GM12878 (cell line): ENCODE measurements at regions not wholly inside any gene's neighbourhood (a gene's known extent, or its start where the extent isn't known, plus 50 kb on each side); places are given as distances from the start of the nearest gene placed in this dataset.

Source experiments
- ATAC-seq: fragments of 200-7000 bp; cut with Tn5 transposase; 3 replicates; pipeline ENCODE4 v1.9.1; 2020; ENCODE audit warnings: mild to moderate bottlenecking, moderate library complexity
- BruUV-seq: library from RNA; stranded (reverse); fragments of 400-500 nt; replicated peaks from 2 replicates; lab custom pipeline; 2021; lab: Mats Ljungman, UMichigan
- CTCF ChIA-PET: fragments of 300-600 bp; sonication (Branson Sonifier 250); formaldehyde crosslinking; extraction: SDS; loops from one replicate; lab custom pipeline; 2021; ENCODE audit warnings: inconsistent platforms; lab: Yijun Ruan, JAX
- POLR2A ChIA-PET: fragments of 350-600 bp; formaldehyde crosslinking; extraction: SDS; loops from one replicate; lab custom pipeline; 2021; ENCODE audit warnings: inconsistent platforms; lab: Charles Lee
- RAD21 ChIA-PET: fragments of 300-600 bp; sonication (Branson Sonifier 250); formaldehyde crosslinking; loops from one replicate; lab custom pipeline; 2023; ENCODE audit warnings: antibody characterized with exemption; ENCODE audit not compliant: unreplicated experiment; lab: Charles Lee
- SMC1A ChIA-PET: fragments of 300-600 bp; sonication (Branson Sonifier 250); formaldehyde crosslinking; loops from one replicate; lab custom pipeline; 2023; ENCODE audit not compliant: unreplicated experiment, uncharacterized antibody; lab: Charles Lee
- DNase-seq: peaks from one replicate; pipeline ENCODE4 v3.0.0-alpha.2; 2011; ENCODE audit warnings: low read depth, low spot score
- FAIRE-seq: peaks from 3 replicates; lab custom pipeline; 2011; peaks lifted over from hg19 to GRCh38; lab: Jason Lieb, UNC
- H2AFZ ChIP-seq: 2 replicates; pipeline ENCODE4 v1.6.0; 2011; ENCODE audit warnings: low read depth, low read length, control low read depth; ENCODE audit not compliant: control insufficient read depth
- H3K27ac ChIP-seq: 2 replicates; pipeline ENCODE4 v1.5.1; 2011; ENCODE audit warnings: control low read depth; ENCODE audit not compliant: control insufficient read depth, insufficient read depth
- H3K27me3 ChIP-seq, 2 experiments: replicated peaks in 1 of 2; 2 replicates each; pipeline versions ENCODE4 v1.6.0 to v1.6.1; 2011; ENCODE audit warnings: low read length in 1 of 2; ENCODE audit not compliant: control insufficient read depth in 2 of 2, insufficient read depth in 2 of 2
- H3K36me3 ChIP-seq, 2 experiments: 2 replicates each; pipeline ENCODE4 v1.5.1; 2011; ENCODE audit warnings: low read length in 1 of 2; ENCODE audit not compliant: control insufficient read depth in 2 of 2, insufficient read depth in 2 of 2
- H3K4me1 ChIP-seq: 2 replicates; pipeline ENCODE4 v1.6.1; 2011; ENCODE audit warnings: mild to moderate bottlenecking, low read length, moderate library complexity, mixed read lengths; ENCODE audit not compliant: control insufficient read depth, insufficient read depth
- H3K4me2 ChIP-seq: 2 replicates; pipeline ENCODE4 v1.6.0; 2011; ENCODE audit warnings: control low read depth; ENCODE audit not compliant: control insufficient read depth, insufficient read depth
- H3K4me3 ChIP-seq: fragments of 200-600 bp; sonication (generic); 2 replicates; pipeline ENCODE4 v1.5.1; 2016
- H3K79me2 ChIP-seq: 2 replicates; pipeline ENCODE4 v1.6.0; 2011; ENCODE audit warnings: low read length; ENCODE audit not compliant: control insufficient read depth, insufficient read depth
- H3K9ac ChIP-seq: 2 replicates; pipeline ENCODE4 v1.8.0; 2011; ENCODE audit warnings: low read length, control low read depth, mixed read lengths; ENCODE audit not compliant: control insufficient read depth, insufficient read depth
- H3K9me3 ChIP-seq: replicated peaks from 3 replicates; pipeline ENCODE4 v1.5.1; 2011; ENCODE audit warnings: mild to moderate bottlenecking, low read length; ENCODE audit not compliant: control insufficient read depth, insufficient read depth
- H4K20me1 ChIP-seq: 2 replicates; pipeline ENCODE4 v1.6.0; 2011; ENCODE audit not compliant: control insufficient read depth, insufficient read depth
- CHD1 ChIP-seq: IDR thresholded peaks from 2 replicates; pipeline ENCODE4 v1.6.1; 2012; ENCODE audit warnings: low read depth, low read length, improper control_type of control experiment
- NFYA ChIP-seq: IDR thresholded peaks from 2 replicates; pipeline ENCODE4 v1.6.1; 2011; ENCODE audit warnings: low read depth, mild to moderate bottlenecking, low read length, improper control_type of control experiment, borderline replicate concordance
- NR2C2 ChIP-seq: IDR thresholded peaks from 2 replicates; pipeline ENCODE4 v1.6.1; 2011; ENCODE audit warnings: borderline replicate concordance, low read depth; ENCODE audit not compliant: control insufficient read depth, insufficient read length
- NR2F1 ChIP-seq: fragments of 450-650 bp; conservative IDR thresholded peaks from 2 replicates; pipeline ENCODE4 v1.6.1; 2017; ENCODE audit warnings: mild to moderate bottlenecking
- STAT3 ChIP-seq: IDR thresholded peaks from 2 replicates; pipeline ENCODE4 v1.6.1; 2011; ENCODE audit warnings: low read depth, low read length, improper control_type of control experiment
- YBX1 ChIP-seq: fragments of 450-650 bp; IDR thresholded peaks from 2 replicates; pipeline ENCODE4 v1.6.1; 2016; ENCODE audit warnings: antibody characterized with exemption
- ZSCAN29 ChIP-seq: fragments of 450-650 bp; IDR thresholded peaks from 2 replicates; pipeline ENCODE4 v1.6.1; 2017; ENCODE audit warnings: mild to moderate bottlenecking, moderate library complexity
- WGBS: methylation state at CpG from one replicate; pipeline ENCODE4 v1.1.6; 2016; ENCODE audit warnings: low lambda C conversion rate; ENCODE audit not compliant: insufficient replicate concordance, insufficient coverage; ENCODE audit errors: missing lambda C conversion rate; 5-methylcytosine and 5-hydroxymethylcytosine counted together
- in situ Hi-C: fragments of 300-500 bp; cut with MboI; formaldehyde crosslinking; loops from 9 replicates; pipeline ENCODE4 v1.14.3; 2018; ENCODE audit warnings: mixed read lengths
- intact Hi-C: fragments of 100-400 bp; cut with micrococcal nuclease; formaldehyde crosslinking; loops from one replicate; pipeline ENCODE4 v1.14.2; 2022; ENCODE audit not compliant: unreplicated experiment
- TF ChIP-seq, protein P1 (sequence below): fragments of 450-650 bp; formaldehyde crosslinking; IDR thresholded peaks from 2 replicates; pipeline ENCODE4 v1.4.0; 2022; ENCODE audit warnings: mild to moderate bottlenecking, moderate library complexity
- TF ChIP-seq, protein P2 (sequence below), 3 experiments: IDR thresholded peaks in 2 of 3; conservative IDR thresholded peaks in 1 of 3; 2 replicates each; pipeline ENCODE4 v1.5.1; 2011; ENCODE audit warnings: low read depth in 3 of 3, low read length in 3 of 3, mild to moderate bottlenecking in 3 of 3, control low read depth in 2 of 3, moderate library complexity in 2 of 3, inconsistent platforms in 1 of 3, mixed read lengths in 1 of 3; ENCODE audit not compliant: control insufficient read depth in 2 of 3, insufficient read depth in 1 of 3; ENCODE audit errors: extremely low read depth in 1 of 3
- TF ChIP-seq, protein P3 (sequence below): IDR thresholded peaks from 2 replicates; pipeline ENCODE4 v1.6.1; 2012; ENCODE audit warnings: low read depth, low read length, improper control_type of control experiment
- TF ChIP-seq, protein P4 (sequence below): IDR thresholded peaks from 2 replicates; pipeline ENCODE4 v1.6.1; 2012; ENCODE audit warnings: improper control_type of control experiment, low read depth, low read length; ENCODE audit not compliant: insufficient replicate concordance

DNA sequence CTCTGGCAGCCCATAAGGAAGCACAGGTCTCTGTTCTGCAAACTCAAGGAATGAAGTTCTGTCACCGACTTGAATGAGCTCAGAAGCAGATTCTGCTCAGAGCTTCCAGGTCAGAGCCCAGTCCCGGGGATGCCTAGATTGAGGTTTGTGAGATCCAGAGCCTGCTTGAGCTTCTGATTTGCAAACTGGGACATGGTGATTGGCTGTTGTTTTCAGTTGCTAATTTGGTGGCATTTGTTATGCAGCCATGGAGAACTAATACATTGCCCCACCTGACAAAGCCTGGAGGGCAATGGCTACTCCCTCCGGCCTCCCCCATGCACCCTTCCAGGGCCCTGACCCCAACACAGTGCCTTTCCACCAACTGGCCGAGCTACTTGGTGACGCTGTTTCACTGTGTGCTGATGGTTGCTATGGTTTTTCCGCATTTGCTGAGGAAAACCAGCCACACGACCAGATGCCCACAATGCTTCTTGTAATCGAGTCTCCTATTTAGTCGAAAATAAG lies 379.5 kb upstream of the ATP10A start:
- ChIA-PET SMC1A (interaction anchor here (1.2 kb wide), 1 partner anchor 17 kb away, joined by 3 read pairs; no protein-coding TSS in a partner anchor), CTCF (no interaction called here), POLR2A (no interaction called here), RAD21 (no interaction called here)
- intact Hi-C loops (no loop called here), in situ Hi-C loops (no loop called here)
- Histone ChIP-seq H3K9ac (no peak overlapping the region), H2AFZ (no peak overlapping the region), H3K79me2 (no peaks in the 10 kb centered on the region), H3K4me2 (no peak overlapping the region), H3K9me3 (no peaks in the 10 kb centered on the region; the same call in 2 of the 3 replicates), H3K27ac (no peak overlapping the region), H4K20me1 (no peaks in the 10 kb centered on the region), H3K4me3 (no peak overlapping the region), H3K4me1 (no peaks in the 10 kb centered on the region), H3K36me3 (no peaks in the 10 kb centered on the region), H3K27me3 (no peaks in the 10 kb centered on the region)
- no TSS peak for BruUV-seq
- DNase-seq (no peak), ATAC-seq (no peak), FAIRE-seq (no peak)
- WGBS: 22% methylated on average over 9 of the region's 9 CpGs
- TF ChIP-seq ZSCAN29 (no peak), CHD1 (no peak), NR2F1 (no peak), NFYA (no peak), STAT3 (no peak), NR2C2 (no peak), YBX1 (no peak)
- TF ChIP-seq, protein P1, sequence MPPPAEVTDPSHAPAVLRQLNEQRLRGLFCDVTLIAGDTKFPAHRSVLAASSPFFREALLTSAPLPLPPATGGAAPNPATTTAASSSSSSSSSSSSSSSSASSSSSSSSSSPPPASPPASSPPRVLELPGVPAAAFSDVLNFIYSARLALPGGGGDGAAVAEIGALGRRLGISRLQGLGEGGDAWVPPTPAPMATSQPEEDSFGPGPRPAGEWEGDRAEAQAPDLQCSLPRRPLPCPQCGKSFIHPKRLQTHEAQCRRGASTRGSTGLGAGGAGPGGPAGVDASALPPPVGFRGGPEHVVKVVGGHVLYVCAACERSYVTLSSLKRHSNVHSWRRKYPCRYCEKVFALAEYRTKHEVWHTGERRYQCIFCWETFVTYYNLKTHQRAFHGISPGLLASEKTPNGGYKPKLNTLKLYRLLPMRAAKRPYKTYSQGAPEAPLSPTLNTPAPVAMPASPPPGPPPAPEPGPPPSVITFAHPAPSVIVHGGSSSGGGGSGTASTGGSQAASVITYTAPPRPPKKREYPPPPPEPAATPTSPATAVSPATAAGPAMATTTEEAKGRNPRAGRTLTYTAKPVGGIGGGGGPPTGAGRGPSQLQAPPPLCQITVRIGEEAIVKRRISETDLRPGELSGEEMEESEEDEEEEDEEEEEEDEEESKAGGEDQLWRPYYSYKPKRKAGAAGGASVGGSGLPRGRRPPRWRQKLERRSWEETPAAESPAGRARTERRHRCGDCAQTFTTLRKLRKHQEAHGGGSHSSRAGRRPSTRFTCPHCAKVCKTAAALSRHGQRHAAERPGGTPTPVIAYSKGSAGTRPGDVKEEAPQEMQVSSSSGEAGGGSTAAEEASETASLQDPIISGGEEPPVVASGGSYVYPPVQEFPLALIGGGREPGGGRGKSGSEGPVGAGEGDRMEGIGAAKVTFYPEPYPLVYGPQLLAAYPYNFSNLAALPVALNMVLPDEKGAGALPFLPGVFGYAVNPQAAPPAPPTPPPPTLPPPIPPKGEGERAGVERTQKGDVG (CRISPR knock-in tag): no peak
- TF ChIP-seq, protein P2, sequence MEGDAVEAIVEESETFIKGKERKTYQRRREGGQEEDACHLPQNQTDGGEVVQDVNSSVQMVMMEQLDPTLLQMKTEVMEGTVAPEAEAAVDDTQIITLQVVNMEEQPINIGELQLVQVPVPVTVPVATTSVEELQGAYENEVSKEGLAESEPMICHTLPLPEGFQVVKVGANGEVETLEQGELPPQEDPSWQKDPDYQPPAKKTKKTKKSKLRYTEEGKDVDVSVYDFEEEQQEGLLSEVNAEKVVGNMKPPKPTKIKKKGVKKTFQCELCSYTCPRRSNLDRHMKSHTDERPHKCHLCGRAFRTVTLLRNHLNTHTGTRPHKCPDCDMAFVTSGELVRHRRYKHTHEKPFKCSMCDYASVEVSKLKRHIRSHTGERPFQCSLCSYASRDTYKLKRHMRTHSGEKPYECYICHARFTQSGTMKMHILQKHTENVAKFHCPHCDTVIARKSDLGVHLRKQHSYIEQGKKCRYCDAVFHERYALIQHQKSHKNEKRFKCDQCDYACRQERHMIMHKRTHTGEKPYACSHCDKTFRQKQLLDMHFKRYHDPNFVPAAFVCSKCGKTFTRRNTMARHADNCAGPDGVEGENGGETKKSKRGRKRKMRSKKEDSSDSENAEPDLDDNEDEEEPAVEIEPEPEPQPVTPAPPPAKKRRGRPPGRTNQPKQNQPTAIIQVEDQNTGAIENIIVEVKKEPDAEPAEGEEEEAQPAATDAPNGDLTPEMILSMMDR (IDR thresholded peaks at IDR 0.05 in 2 of 3, conservative IDR thresholded peaks at IDR 0.05 in 1 of 3; ENCODE audit: control insufficient read depth in 2 of 3, extremely low read depth in 1 of 3, insufficient read depth in 1 of 3, low read depth in 3 of 3, low read length in 3 of 3): no peak
- TF ChIP-seq, protein P3, sequence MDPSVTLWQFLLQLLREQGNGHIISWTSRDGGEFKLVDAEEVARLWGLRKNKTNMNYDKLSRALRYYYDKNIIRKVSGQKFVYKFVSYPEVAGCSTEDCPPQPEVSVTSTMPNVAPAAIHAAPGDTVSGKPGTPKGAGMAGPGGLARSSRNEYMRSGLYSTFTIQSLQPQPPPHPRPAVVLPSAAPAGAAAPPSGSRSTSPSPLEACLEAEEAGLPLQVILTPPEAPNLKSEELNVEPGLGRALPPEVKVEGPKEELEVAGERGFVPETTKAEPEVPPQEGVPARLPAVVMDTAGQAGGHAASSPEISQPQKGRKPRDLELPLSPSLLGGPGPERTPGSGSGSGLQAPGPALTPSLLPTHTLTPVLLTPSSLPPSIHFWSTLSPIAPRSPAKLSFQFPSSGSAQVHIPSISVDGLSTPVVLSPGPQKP: no peak
- TF ChIP-seq, protein P4, sequence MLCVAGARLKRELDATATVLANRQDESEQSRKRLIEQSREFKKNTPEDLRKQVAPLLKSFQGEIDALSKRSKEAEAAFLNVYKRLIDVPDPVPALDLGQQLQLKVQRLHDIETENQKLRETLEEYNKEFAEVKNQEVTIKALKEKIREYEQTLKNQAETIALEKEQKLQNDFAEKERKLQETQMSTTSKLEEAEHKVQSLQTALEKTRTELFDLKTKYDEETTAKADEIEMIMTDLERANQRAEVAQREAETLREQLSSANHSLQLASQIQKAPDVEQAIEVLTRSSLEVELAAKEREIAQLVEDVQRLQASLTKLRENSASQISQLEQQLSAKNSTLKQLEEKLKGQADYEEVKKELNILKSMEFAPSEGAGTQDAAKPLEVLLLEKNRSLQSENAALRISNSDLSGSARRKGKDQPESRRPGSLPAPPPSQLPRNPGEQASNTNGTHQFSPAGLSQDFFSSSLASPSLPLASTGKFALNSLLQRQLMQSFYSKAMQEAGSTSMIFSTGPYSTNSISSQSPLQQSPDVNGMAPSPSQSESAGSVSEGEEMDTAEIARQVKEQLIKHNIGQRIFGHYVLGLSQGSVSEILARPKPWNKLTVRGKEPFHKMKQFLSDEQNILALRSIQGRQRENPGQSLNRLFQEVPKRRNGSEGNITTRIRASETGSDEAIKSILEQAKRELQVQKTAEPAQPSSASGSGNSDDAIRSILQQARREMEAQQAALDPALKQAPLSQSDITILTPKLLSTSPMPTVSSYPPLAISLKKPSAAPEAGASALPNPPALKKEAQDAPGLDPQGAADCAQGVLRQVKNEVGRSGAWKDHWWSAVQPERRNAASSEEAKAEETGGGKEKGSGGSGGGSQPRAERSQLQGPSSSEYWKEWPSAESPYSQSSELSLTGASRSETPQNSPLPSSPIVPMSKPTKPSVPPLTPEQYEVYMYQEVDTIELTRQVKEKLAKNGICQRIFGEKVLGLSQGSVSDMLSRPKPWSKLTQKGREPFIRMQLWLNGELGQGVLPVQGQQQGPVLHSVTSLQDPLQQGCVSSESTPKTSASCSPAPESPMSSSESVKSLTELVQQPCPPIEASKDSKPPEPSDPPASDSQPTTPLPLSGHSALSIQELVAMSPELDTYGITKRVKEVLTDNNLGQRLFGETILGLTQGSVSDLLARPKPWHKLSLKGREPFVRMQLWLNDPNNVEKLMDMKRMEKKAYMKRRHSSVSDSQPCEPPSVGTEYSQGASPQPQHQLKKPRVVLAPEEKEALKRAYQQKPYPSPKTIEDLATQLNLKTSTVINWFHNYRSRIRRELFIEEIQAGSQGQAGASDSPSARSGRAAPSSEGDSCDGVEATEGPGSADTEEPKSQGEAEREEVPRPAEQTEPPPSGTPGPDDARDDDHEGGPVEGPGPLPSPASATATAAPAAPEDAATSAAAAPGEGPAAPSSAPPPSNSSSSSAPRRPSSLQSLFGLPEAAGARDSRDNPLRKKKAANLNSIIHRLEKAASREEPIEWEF: no peak
